ENCODE measurements at regions not wholly inside any gene's neighbourhood (a gene's known extent, or its start where the extent isn't known, plus 50 kb on each side); places are given as distances from the start of the nearest gene placed in this dataset.

DNA sequence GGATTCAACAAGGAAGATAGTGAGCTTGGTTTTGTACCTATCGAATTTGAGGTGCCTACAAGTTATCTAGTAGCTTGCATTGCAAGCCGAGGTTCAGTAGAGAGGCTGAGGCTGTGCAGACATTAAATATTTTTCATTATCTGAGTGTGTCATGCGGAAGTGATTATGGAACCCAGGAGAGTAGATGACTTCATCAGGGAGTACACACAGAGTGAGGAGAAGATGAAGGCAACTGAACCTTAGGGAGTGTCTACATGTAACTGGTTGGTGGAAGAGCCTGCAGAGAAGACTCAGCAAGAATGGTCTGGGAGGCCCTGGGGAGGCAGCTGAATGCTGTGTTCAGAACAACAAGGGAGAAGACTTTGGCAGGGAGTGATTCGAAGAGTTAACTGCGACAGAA lies 393.9 kb downstream of the ARHGEF28 start (continued):
- TF ChIP-seq RAD21 (IDR thresholded peaks at IDR 0.05 in 1 of 2, conservative IDR thresholded peaks at IDR 0.05 in 1 of 2; ENCODE audit: low read depth in 2 of 2, low read length in 2 of 2) (no peak), BCL11A (IDR thresholded peaks at IDR 0.05; ENCODE audit: low read depth in 2 of 2, low read length in 2 of 2) (no peak), RFX5 (IDR thresholded peaks at IDR 0.05; ENCODE audit: borderline replicate concordance, low read depth, low read length) (no peak), KDM1A (IDR thresholded peaks at IDR 0.05; ENCODE audit: borderline replicate concordance, low read length) (no peak), ATF3 (IDR thresholded peaks at IDR 0.05; ENCODE audit: insufficient read depth, low read depth, low read length) (no peak), TBP (IDR thresholded peaks at IDR 0.05; ENCODE audit: low read depth, low read length) (no peak), TCF12 (IDR thresholded peaks at IDR 0.05; ENCODE audit: low read depth, low read length) (no peak)
